ENCODE measurements at regions not wholly inside any gene's neighbourhood (a gene's known extent, or its start where the extent isn't known, plus 50 kb on each side); places are given as distances from the start of the nearest gene placed in this dataset.

DNA sequence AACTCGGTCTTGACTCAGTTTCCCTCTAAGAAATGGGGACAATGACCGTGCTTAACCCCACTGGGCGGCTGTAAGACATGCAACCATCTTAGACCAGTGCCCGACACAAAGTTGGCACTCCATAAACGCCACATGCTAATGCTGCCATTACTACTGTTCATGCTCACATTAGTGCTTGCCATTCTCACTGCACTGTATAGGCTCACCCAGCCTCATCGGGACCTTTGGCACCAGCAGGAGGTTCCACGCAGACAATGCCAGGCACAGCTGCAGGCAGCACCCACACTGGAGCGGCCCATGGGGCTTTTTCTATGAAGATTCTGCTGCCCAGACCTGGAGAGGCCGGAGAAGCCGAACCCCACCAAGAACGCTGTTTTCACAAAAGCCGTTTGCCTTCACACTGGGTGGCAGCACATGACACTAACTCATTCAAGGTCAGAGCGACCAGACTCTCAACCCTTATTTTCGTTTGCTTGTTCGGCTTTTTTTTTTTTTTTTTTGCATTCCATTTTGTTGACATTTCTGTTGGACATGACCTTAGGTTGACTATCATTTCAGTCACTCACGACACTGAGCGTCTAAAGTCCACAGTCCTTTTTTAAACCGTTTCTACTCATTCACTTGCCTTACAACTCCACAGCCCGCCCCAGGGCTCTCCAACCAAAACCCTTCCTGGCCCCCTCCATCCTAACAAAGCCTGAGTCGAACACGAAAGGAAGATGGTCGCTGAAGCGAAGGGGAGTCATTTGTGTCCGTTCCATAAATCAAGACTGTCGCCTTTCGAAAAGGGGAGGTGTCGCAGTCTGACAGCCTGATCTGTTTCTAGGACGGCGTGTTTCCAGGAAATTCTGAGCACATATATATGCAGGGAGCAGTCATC lies 124.4 kb upstream of the RNF32 start:
- DNase-seq (ENCODE audit: low read depth in 2 of 2), result no peak
- H3K4me3 ChIP-seq (replicated peaks in 1 of 2; ENCODE audit: low read depth in 2 of 2, low read length in 2 of 2), result no peak overlapping the region
- TF ChIP-seq, protein P1, sequence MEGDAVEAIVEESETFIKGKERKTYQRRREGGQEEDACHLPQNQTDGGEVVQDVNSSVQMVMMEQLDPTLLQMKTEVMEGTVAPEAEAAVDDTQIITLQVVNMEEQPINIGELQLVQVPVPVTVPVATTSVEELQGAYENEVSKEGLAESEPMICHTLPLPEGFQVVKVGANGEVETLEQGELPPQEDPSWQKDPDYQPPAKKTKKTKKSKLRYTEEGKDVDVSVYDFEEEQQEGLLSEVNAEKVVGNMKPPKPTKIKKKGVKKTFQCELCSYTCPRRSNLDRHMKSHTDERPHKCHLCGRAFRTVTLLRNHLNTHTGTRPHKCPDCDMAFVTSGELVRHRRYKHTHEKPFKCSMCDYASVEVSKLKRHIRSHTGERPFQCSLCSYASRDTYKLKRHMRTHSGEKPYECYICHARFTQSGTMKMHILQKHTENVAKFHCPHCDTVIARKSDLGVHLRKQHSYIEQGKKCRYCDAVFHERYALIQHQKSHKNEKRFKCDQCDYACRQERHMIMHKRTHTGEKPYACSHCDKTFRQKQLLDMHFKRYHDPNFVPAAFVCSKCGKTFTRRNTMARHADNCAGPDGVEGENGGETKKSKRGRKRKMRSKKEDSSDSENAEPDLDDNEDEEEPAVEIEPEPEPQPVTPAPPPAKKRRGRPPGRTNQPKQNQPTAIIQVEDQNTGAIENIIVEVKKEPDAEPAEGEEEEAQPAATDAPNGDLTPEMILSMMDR (IDR thresholded peaks at IDR 0.05; ENCODE audit: low read depth, low read length), result no peak

DNA sequence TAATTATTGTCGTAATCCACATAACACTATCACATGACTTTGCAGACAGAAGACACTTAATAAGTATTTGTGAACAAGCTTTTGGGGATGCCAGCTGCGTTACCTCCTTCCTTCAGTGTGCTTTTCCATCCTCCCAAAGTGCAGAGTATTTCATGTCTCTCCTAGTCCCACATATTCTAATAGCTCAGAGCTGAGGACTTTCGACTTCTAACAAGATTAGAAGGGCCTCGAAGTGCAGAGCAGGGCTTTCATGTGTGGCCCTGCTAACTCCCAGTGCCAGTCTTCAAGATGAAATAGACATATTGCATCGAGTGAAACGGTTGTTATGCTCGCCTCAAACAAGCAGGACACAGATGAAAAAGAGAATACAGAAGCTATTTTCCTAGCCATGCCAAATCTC lies 125.7 kb upstream of the RNF32 start:
- TF ChIP-seq, protein P1 (IDR thresholded peaks at IDR 0.05; ENCODE audit: low read depth, low read length), result no peak
- H3K4me3 ChIP-seq (replicated peaks in 1 of 2; ENCODE audit: low read depth in 2 of 2, low read length in 2 of 2), result no peak overlapping the region
- DNase-seq (ENCODE audit: low read depth in 2 of 2), result no peak

GRCh38 chr7:156511426-156511825 lies 129.1 kb upstream of the RNF32 start:
- no peak for DNase-seq (ENCODE audit: low read depth in 2 of 2)
- no peak overlapping the region for H3K4me3 ChIP-seq (replicated peaks in 1 of 2; ENCODE audit: low read depth in 2 of 2, low read length in 2 of 2)
- TF ChIP-seq, protein P1 (IDR thresholded peaks at IDR 0.05; ENCODE audit: low read depth, low read length), result no peak

- TF ChIP-seq, protein P1 (IDR thresholded peaks at IDR 0.05; ENCODE audit: low read depth, low read length), result no peak
- no peak overlapping the region for H3K4me3 ChIP-seq (replicated peaks in 1 of 2; ENCODE audit: low read depth in 2 of 2, low read length in 2 of 2)
- no peak for DNase-seq (ENCODE audit: low read depth in 2 of 2)
Measured at GRCh38 chr7:156510966-156511365, 129.6 kb upstream of the RNF32 start.

GRCh38 chr7:156509216-156509615 lies 131.4 kb upstream of the RNF32 start:
- TF ChIP-seq, protein P1 (IDR thresholded peaks at IDR 0.05; ENCODE audit: low read depth, low read length), result no peak
- no peak overlapping the region for H3K4me3 ChIP-seq (replicated peaks in 1 of 2; ENCODE audit: low read depth in 2 of 2, low read length in 2 of 2)

DNA sequence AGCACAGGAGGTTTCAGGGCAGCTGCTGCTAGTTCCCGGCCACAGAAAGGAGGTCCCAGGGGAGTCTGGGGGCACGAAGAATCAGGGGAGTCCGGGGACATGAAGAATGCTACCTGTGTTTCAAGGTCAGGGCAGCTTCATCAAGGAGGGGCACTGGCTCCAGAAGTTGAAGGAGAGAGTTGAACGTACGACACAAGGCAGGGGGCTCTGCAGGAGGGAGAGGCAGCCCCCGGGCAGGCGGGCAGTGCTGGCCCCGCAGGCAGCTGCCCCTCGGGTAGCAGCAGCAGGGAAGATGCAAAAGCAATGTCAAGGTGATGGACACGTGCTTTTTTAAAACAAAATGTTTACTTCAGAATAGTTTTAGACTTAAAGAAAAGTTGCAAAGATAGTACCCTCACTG lies 134.7 kb upstream of the RNF32 start:
- H3K4me3 ChIP-seq (replicated peaks in 1 of 2; ENCODE audit: low read depth in 2 of 2, low read length in 2 of 2), result no peak overlapping the region
- TF ChIP-seq, protein P1 (IDR thresholded peaks at IDR 0.05; ENCODE audit: low read depth, low read length), result no peak
- DNase-seq (ENCODE audit: low read depth in 2 of 2), result no peak

More at GRCh38 chr7:156509216-156509615, 131.4 kb upstream of the RNF32 start:
- no peak for DNase-seq (ENCODE audit: low read depth in 2 of 2)
